SK-N-SH (cell line): ENCODE measurements at regions not wholly inside any gene's neighbourhood (a gene's known extent, or its start where the extent isn't known, plus 50 kb on each side); places are given as distances from the start of the nearest gene placed in this dataset.

Source experiments
- CTCF ChIA-PET: fragments of 300-600, 350-600 bp; formaldehyde crosslinking; extraction: SDS; loops from one replicate; lab custom pipeline; 2021; lab: Yijun Ruan, JAX
- POLR2A ChIA-PET: fragments of 350-600 bp; sonication (Branson Sonifier 250); formaldehyde crosslinking; extraction: SDS; loops from one replicate; lab custom pipeline; 2020; ENCODE audit warnings: antibody characterized with exemption, inconsistent platforms; lab: Yijun Ruan, JAX
- DNase-seq: peaks from one replicate; pipeline ENCODE4 v3.0.0; 2012
- H2AFZ ChIP-seq: fragments of 200-600 bp; sonication (generic); 2 replicates; pipeline ENCODE4 v1.8.1; 2016; ENCODE audit warnings: antibody characterized with exemption, mild to moderate bottlenecking, low read depth
- H3F3A ChIP-seq: fragments of 200-600 bp; sonication (generic); replicated peaks from 2 replicates; pipeline ENCODE3; 2016; ENCODE audit warnings: antibody characterized with exemption, mild to moderate bottlenecking; ENCODE audit not compliant: insufficient read depth
- H3K27ac ChIP-seq, 2 experiments: fragments of 200-500 bp in 1 of 2; fragments of 200-600 bp in 1 of 2; sonication (Bioruptor generic) in 1 of 2; sonication (generic), shearing (Covaris generic) in 1 of 2; 2 replicates each; pipeline versions ENCODE4 v1.5.1 to v1.6.1; 2014 to 2016; ENCODE audit warnings: low read depth in 2 of 2, inconsistent platforms in 1 of 2, low read length in 1 of 2, mild to moderate bottlenecking in 1 of 2, mixed read lengths in 1 of 2
- H3K27me3 ChIP-seq: fragments of 200-600 bp; sonication (generic), shearing (Covaris generic); 2 replicates; pipeline ENCODE4 v1.6.1; 2016; ENCODE audit warnings: mixed run types; ENCODE audit not compliant: insufficient read depth
- H3K36me3 ChIP-seq, 2 experiments: fragments of 200-500 bp in 1 of 2; fragments of 200-600 bp in 1 of 2; sonication (Bioruptor generic) in 1 of 2; sonication (generic) in 1 of 2; replicated peaks in 1 of 2; 2 replicates each; pipeline versions ENCODE3 to v1.5.1; 2014 to 2016; ENCODE audit warnings: low read length in 1 of 2, mild to moderate bottlenecking in 1 of 2; ENCODE audit not compliant: insufficient read depth in 2 of 2, control insufficient read depth in 1 of 2
- H3K4me1 ChIP-seq, 2 experiments: fragments of 200-500 bp in 1 of 2; fragments of 200-600 bp in 1 of 2; sonication (Bioruptor generic) in 1 of 2; sonication (generic), shearing (Covaris generic) in 1 of 2; 2 replicates each; pipeline versions ENCODE4 v1.5.1 to v1.6.1; 2014 to 2016; ENCODE audit warnings: low read depth in 1 of 2, low read length in 1 of 2, mixed run types in 1 of 2; ENCODE audit not compliant: insufficient read depth in 2 of 2, control insufficient read depth in 1 of 2
- H3K4me2 ChIP-seq: fragments of 200-600 bp; sonication (generic), shearing (Covaris generic); 2 replicates; pipeline ENCODE4 v1.6.1; 2017; ENCODE audit warnings: mixed run types
- H3K4me3 ChIP-seq, 2 experiments: fragments of 200-500 bp in 1 of 2; fragments of 200-600 bp in 1 of 2; sonication (Bioruptor generic) in 1 of 2; sonication (generic), shearing (Covaris generic) in 1 of 2; 2 replicates each; pipeline versions ENCODE4 v1.5.1 to v1.8.1; 2014 to 2016; ENCODE audit warnings: low read depth in 2 of 2, inconsistent platforms in 1 of 2, low read length in 1 of 2, mild to moderate bottlenecking in 1 of 2, mixed read lengths in 1 of 2, moderate library complexity in 1 of 2
- H3K79me2 ChIP-seq: fragments of 200-600 bp; sonication (generic); 2 replicates; pipeline ENCODE4 v1.8.1; 2017; ENCODE audit warnings: mild to moderate bottlenecking; ENCODE audit not compliant: insufficient read depth
- H3K9ac ChIP-seq: fragments of 200-600 bp; sonication (generic); 2 replicates; pipeline ENCODE4 v1.6.1; 2017; ENCODE audit warnings: mixed run types
- H3K9me2 ChIP-seq: fragments of 200-600 bp; sonication (generic); 2 replicates; pipeline ENCODE4 v1.6.1; 2017; ENCODE audit warnings: mixed run types
- H3K9me3 ChIP-seq: fragments of 200-600 bp; sonication (generic); 2 replicates; pipeline ENCODE4 v1.6.1; 2017; ENCODE audit warnings: mixed run types, mild to moderate bottlenecking, moderate library complexity
- H4K20me1 ChIP-seq: fragments of 200-600 bp; sonication (generic); 2 replicates; pipeline ENCODE4 v1.6.1; 2017; ENCODE audit warnings: mild to moderate bottlenecking, mixed run types; ENCODE audit not compliant: insufficient read depth
- CHD2 ChIP-seq: fragments of 150-350 bp; IDR thresholded peaks from 2 replicates; pipeline ENCODE4 v1.6.1; 2018; ENCODE audit warnings: low read length; ENCODE audit not compliant: partially characterized antibody
- GABPA ChIP-seq: IDR thresholded peaks from 2 replicates; pipeline ENCODE4 v1.4.0; 2012; ENCODE audit warnings: low read depth, mild to moderate bottlenecking
- NFIC ChIP-seq: IDR thresholded peaks from 2 replicates; pipeline ENCODE4 v1.4.0; 2012; ENCODE audit warnings: borderline replicate concordance
- RAD21 ChIP-seq: IDR thresholded peaks from 2 replicates; pipeline ENCODE4 v1.6.1; 2012; ENCODE audit warnings: mild to moderate bottlenecking, low read length
- SMC3 ChIP-seq: IDR thresholded peaks from 2 replicates; pipeline ENCODE4 v1.6.1; 2012; ENCODE audit warnings: low read depth, low read length, improper control_type of control experiment
- TCF12 ChIP-seq: IDR thresholded peaks from 2 replicates; pipeline ENCODE4 v1.4.0; 2012
- TEAD4 ChIP-seq: IDR thresholded peaks from 2 replicates; pipeline ENCODE4 v1.4.0; 2012; ENCODE audit warnings: mild to moderate bottlenecking, borderline replicate concordance; ENCODE audit not compliant: insufficient read depth
- WGBS: methylation state at CpG from one replicate; pipeline ENCODE4 v1.1.6; 2017; ENCODE audit warnings: low lambda C conversion rate; 5-methylcytosine and 5-hydroxymethylcytosine counted together
- TF ChIP-seq, protein P1 (sequence below): IDR thresholded peaks from 2 replicates; pipeline ENCODE4; 2012
- TF ChIP-seq, protein P2 (sequence below): fragments of 200-600 bp; sonication (generic); IDR thresholded peaks from 2 replicates; pipeline ENCODE4 v1.6.1; 2017; ENCODE audit warnings: antibody characterized with exemption, mild to moderate bottlenecking, moderate library complexity
- TF ChIP-seq, protein P3 (sequence below): fragments of 150-350 bp; IDR thresholded peaks from 2 replicates; pipeline ENCODE4 v1.6.1; 2016; ENCODE audit warnings: mild to moderate bottlenecking, low read depth, low read length

DNA sequence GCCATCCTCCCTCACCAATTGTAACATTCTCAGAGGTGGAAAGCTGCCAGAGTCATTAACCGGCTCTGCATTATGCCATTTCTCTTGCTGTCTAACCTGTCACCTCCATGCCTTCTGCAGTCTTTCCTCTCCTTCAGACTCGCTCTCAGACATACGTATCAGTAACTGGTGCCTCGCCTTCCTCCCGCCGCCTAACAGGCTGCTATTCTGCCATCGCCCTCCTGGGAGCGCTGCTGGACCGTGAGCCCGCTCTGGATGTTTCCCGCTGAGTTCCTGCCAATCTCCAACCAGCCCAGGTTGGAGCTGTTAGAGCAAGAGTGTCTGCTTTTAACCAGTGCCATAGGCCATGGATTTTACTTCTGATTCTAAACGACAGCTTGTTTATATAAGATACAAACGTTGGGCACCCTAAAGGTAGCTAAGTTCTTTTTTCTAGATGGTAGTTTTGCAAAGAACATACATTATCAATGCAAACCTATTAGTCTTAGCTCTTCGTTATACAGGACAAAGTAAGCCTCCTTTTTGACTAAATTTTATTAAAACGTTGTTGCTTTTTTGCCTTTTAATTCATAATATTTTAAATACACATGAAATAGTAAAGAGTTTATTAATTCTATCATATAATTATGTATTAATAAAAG lies 59.5 kb upstream of the NEIL3 start:
- Histone ChIP-seq H3K36me3 (no peaks in the 10 kb centered on the region), H3K27me3 (no peaks in the 10 kb centered on the region), H3K9me3 (no peaks in the 10 kb centered on the region), H3K79me2 (no peaks in the 10 kb centered on the region), H2AFZ (peak overlapping the region; percentile 77; the same call in 1 of the 2 replicates), H3K4me1 (peaks cover 0 to 12% of the 10 kb centered on the region in 2 experiments; a peak in 1 of 4 replicates), H3K4me3 (no peak overlapping the region; a peak in 2 of 4 replicates), H4K20me1 (no peaks in the 10 kb centered on the region), H3K9ac (no peak overlapping the region), H3K4me2 (peak overlapping the region; percentile 28; the same call in 1 of the 2 replicates), H3K9me2 (no peaks in the 10 kb centered on the region), H3K27ac (no peak overlapping the region), H3F3A (peaks cover 8% of the 10 kb centered on the region)
- POLR2A ChIA-PET: interaction anchor here (0.8 kb wide), 1 partner anchor 192 kb away, joined by 3 read pairs; no protein-coding TSS in a partner anchor
- CTCF ChIA-PET: interaction anchor here (0.6 to 5.0 kb wide), 53 partner anchors 9 to 315 kb away, joined by 3 to 112 read pairs (median 4); partner anchors contain the start of gene NEIL3
- TF ChIP-seq, protein P1, sequence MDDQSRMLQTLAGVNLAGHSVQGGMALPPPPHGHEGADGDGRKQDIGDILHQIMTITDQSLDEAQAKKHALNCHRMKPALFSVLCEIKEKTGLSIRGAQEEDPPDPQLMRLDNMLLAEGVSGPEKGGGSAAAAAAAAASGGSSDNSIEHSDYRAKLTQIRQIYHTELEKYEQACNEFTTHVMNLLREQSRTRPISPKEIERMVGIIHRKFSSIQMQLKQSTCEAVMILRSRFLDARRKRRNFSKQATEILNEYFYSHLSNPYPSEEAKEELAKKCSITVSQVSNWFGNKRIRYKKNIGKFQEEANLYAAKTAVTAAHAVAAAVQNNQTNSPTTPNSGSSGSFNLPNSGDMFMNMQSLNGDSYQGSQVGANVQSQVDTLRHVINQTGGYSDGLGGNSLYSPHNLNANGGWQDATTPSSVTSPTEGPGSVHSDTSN: peak; percentile 55
- no peak for TF ChIP-seq GABPA
- TF ChIP-seq CHD2: no peak
- TF ChIP-seq SMC3: peak; percentile 99
- TF ChIP-seq RAD21: peak; percentile 100
- no peak for TF ChIP-seq TEAD4
- TF ChIP-seq TCF12: no peak
- TF ChIP-seq, protein P2, sequence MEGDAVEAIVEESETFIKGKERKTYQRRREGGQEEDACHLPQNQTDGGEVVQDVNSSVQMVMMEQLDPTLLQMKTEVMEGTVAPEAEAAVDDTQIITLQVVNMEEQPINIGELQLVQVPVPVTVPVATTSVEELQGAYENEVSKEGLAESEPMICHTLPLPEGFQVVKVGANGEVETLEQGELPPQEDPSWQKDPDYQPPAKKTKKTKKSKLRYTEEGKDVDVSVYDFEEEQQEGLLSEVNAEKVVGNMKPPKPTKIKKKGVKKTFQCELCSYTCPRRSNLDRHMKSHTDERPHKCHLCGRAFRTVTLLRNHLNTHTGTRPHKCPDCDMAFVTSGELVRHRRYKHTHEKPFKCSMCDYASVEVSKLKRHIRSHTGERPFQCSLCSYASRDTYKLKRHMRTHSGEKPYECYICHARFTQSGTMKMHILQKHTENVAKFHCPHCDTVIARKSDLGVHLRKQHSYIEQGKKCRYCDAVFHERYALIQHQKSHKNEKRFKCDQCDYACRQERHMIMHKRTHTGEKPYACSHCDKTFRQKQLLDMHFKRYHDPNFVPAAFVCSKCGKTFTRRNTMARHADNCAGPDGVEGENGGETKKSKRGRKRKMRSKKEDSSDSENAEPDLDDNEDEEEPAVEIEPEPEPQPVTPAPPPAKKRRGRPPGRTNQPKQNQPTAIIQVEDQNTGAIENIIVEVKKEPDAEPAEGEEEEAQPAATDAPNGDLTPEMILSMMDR: peak; percentile 98
- TF ChIP-seq, protein P3, sequence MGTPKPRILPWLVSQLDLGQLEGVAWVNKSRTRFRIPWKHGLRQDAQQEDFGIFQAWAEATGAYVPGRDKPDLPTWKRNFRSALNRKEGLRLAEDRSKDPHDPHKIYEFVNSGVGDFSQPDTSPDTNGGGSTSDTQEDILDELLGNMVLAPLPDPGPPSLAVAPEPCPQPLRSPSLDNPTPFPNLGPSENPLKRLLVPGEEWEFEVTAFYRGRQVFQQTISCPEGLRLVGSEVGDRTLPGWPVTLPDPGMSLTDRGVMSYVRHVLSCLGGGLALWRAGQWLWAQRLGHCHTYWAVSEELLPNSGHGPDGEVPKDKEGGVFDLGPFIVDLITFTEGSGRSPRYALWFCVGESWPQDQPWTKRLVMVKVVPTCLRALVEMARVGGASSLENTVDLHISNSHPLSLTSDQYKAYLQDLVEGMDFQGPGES: no peak
- WGBS: 9% methylated on average over 15 of the region's 15 CpGs
- DNase-seq: peak; percentile 70

DNA sequence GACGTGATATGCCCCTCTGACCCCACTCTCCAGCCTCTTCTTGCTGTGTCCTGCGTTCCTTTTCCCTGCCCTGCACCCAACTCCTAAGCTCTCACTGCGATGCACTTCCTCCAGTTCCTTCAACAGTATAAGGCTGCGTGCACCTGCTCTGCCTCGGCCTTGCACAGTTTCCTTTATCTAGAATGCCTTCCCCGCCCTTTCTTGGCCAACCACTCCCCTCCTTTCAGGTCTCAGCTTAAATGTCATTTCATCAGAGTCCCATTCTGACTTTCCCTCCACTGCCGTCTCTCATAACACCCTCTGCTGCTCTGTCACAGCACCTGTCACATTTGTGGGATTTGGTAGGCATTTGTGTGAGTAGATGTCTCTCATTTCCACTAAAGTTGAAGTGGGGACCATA lies 58.4 kb upstream of the NEIL3 start:
- Histone ChIP-seq H4K20me1 (no peaks in the 10 kb centered on the region), H3K27me3 (no peaks in the 10 kb centered on the region), H3K9me2 (no peaks in the 10 kb centered on the region), H3K4me1 (peaks cover 0 to 11% of the 10 kb centered on the region in 2 experiments; a peak in 1 of 4 replicates), H3K27ac (no peak overlapping the region), H3K9ac (no peak overlapping the region), H3K4me2 (no peak overlapping the region), H3K36me3 (no peaks in the 10 kb centered on the region), H3K9me3 (no peaks in the 10 kb centered on the region), H3K4me3 (no peak overlapping the region), H3K79me2 (no peaks in the 10 kb centered on the region), H2AFZ (no peak overlapping the region), H3F3A (peaks cover 8% of the 10 kb centered on the region)
- POLR2A ChIA-PET: no interaction called here
- DNase-seq: no peak
- TF ChIP-seq NFIC: no peak
- TF ChIP-seq, protein P1: no peak
- CTCF ChIA-PET: interaction anchor here (1.1 to 5.0 kb wide), 10 partner anchors 8 to 314 kb away, joined by 3 to 112 read pairs (median 7); partner anchors contain the start of gene NEIL3
- WGBS: 89% methylated on average over 7 of the region's 7 CpGs
